ENCODE measurements at regions not wholly inside any gene's neighbourhood (a gene's known extent, or its start where the extent isn't known, plus 50 kb on each side); places are given as distances from the start of the nearest gene placed in this dataset.

DNA sequence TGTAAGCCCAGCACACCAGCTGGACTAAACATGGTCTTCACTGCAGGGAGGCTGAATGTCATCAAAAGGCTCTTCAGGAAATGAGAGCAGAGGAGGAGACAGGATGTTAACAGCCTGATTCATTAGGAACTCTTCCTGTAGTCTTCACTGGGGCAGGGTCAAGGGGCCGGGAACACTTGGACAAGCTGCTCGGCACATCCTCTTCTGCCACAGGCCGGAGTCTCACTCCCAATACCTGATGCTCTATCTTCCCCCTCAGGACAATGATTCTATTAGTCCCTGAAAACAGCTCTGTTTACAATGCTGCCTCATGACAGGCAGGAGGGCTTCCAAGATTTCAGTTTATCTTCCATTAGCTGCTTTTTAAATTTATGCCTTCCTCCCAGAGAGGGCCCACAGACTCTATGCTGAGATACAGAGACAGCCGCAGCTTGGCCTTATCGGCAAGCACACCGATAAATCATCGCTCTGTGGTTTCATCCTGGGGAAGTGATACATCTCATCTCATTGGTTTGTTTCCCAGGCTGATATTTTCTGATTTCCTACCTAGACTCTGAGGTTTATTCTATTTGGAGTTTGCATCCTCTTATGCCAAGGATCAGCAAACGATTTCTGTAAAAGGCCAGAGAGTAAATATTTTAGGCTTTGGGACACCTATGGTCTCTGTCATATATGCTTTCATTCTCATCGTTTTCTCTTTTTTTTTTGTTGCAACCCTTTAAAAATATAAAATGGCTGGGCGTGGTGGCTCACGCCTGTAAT is 214.0 kb upstream of the ASIC2 start:
- H3K9me3 ChIP-seq (ENCODE audit: control insufficient read depth in 4 of 4, low read length in 3 of 4) = no peaks in the 10 kb centered on the region
- no peak overlapping the region for H3K4me3 ChIP-seq (ENCODE audit: low read depth in 1 of 3, low read length in 3 of 3)
- DNase-seq (ENCODE audit: low spot score) = no peak
- no peak overlapping the region for H3K27ac ChIP-seq (ENCODE audit: low read depth in 1 of 2, low read length in 2 of 2)
- no peaks in the 10 kb centered on the region for H3K4me1 ChIP-seq (ENCODE audit: control insufficient read depth in 4 of 4, insufficient read depth in 4 of 4, low read length in 3 of 4)
- H3K27me3 ChIP-seq (ENCODE audit: control insufficient read depth in 4 of 4, insufficient read depth in 4 of 4, low read length in 3 of 4) = peaks cover 0 to 5% (median 0%) of the 10 kb centered on the region in 4 donors
- H3K36me3 ChIP-seq (ENCODE audit: control insufficient read depth in 4 of 4, insufficient read depth in 3 of 4, low read depth in 1 of 4, low read length in 3 of 4) = no peaks in the 10 kb centered on the region
- WGBS = 61% methylated on average over 11 of the region's 11 CpGs
- TF ChIP-seq, protein P1, sequence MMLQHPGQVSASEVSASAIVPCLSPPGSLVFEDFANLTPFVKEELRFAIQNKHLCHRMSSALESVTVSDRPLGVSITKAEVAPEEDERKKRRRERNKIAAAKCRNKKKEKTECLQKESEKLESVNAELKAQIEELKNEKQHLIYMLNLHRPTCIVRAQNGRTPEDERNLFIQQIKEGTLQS (IDR thresholded peaks at IDR 0.05) = no peak
- TF ChIP-seq RAD21 (IDR thresholded peaks at IDR 0.05) = no peak
- peak in 1 of 2 donors; percentile 36 for TF ChIP-seq RXRA (IDR thresholded peaks at IDR 0.05)
- peak; percentile 78 for TF ChIP-seq NR2F2 (IDR thresholded peaks at IDR 0.05)
- TF ChIP-seq GABPA (IDR thresholded peaks at IDR 0.05 in 1 of 2, conservative IDR thresholded peaks at IDR 0.05 in 1 of 2) = no peak
- TF ChIP-seq, protein P2, sequence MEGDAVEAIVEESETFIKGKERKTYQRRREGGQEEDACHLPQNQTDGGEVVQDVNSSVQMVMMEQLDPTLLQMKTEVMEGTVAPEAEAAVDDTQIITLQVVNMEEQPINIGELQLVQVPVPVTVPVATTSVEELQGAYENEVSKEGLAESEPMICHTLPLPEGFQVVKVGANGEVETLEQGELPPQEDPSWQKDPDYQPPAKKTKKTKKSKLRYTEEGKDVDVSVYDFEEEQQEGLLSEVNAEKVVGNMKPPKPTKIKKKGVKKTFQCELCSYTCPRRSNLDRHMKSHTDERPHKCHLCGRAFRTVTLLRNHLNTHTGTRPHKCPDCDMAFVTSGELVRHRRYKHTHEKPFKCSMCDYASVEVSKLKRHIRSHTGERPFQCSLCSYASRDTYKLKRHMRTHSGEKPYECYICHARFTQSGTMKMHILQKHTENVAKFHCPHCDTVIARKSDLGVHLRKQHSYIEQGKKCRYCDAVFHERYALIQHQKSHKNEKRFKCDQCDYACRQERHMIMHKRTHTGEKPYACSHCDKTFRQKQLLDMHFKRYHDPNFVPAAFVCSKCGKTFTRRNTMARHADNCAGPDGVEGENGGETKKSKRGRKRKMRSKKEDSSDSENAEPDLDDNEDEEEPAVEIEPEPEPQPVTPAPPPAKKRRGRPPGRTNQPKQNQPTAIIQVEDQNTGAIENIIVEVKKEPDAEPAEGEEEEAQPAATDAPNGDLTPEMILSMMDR (IDR thresholded peaks at IDR 0.05; ENCODE audit: low read depth, low read length, missing input control) = no peak
- TF ChIP-seq SP1 (IDR thresholded peaks at IDR 0.05) = peak; percentile 14
- no peak for TF ChIP-seq EGR1 (IDR thresholded peaks at IDR 0.05; ENCODE audit: low read depth in 2 of 2)
- no peak for TF ChIP-seq HNF4A (conservative IDR thresholded peaks at IDR 0.05)
- H3K9ac ChIP-seq (ENCODE audit: low read depth in 1 of 2, low read length in 2 of 2) = no peak overlapping the region

DNA sequence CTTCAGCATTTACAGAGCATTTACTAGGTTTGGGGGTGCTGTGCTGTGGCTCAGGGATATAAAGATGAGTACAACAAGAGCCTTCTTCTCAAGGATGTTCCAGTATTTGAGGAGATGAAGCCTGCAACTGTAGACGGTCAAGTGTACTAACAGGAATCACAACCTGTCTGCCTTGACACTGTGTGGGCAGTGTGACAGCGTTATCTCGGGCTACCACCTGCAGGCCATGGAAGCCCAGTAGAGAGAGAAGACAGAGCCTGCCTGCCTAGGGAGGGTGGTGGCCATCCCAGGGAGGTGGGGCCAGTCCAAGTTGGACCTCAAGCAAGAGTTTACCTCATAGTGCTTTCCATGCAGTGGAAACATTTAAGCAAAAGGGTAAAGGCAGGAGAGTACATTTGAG is 215.1 kb upstream of the ASIC2 start:
- no peak for DNase-seq (ENCODE audit: low spot score)
- H3K4me3 ChIP-seq (ENCODE audit: low read depth in 1 of 3, low read length in 3 of 3) = no peak overlapping the region
- H3K36me3 ChIP-seq (ENCODE audit: control insufficient read depth in 4 of 4, insufficient read depth in 3 of 4, low read depth in 1 of 4, low read length in 3 of 4) = no peaks in the 10 kb centered on the region
- no peaks in the 10 kb centered on the region for H3K9me3 ChIP-seq (ENCODE audit: control insufficient read depth in 4 of 4, low read length in 3 of 4)
- TF ChIP-seq RAD21 (IDR thresholded peaks at IDR 0.05) (no peak), GABPA (IDR thresholded peaks at IDR 0.05 in 1 of 2, conservative IDR thresholded peaks at IDR 0.05 in 1 of 2) (no peak), FOXA1 (IDR thresholded peaks at IDR 0.05) (no peak), JUND (IDR thresholded peaks at IDR 0.05) (no peak), TAF1 (conservative IDR thresholded peaks at IDR 0.05) (no peak), RXRA (IDR thresholded peaks at IDR 0.05) (no peak), EGR1 (IDR thresholded peaks at IDR 0.05; ENCODE audit: low read depth in 2 of 2) (no peak), NR2F2 (IDR thresholded peaks at IDR 0.05) (no peak), SP1 (IDR thresholded peaks at IDR 0.05) (no peak), YY1 (IDR thresholded peaks at IDR 0.05) (no peak), HNF4A (conservative IDR thresholded peaks at IDR 0.05) (no peak), FOXA2 (IDR thresholded peaks at IDR 0.05) (no peak), HNF4G (IDR thresholded peaks at IDR 0.05) (no peak)
- TF ChIP-seq, protein P2 (IDR thresholded peaks at IDR 0.05; ENCODE audit: low read depth, low read length, missing input control) = no peak
- TF ChIP-seq, protein P3, sequence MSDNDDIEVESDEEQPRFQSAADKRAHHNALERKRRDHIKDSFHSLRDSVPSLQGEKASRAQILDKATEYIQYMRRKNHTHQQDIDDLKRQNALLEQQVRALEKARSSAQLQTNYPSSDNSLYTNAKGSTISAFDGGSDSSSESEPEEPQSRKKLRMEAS (IDR thresholded peaks at IDR 0.05) = no peak
- TF ChIP-seq, protein P4, sequence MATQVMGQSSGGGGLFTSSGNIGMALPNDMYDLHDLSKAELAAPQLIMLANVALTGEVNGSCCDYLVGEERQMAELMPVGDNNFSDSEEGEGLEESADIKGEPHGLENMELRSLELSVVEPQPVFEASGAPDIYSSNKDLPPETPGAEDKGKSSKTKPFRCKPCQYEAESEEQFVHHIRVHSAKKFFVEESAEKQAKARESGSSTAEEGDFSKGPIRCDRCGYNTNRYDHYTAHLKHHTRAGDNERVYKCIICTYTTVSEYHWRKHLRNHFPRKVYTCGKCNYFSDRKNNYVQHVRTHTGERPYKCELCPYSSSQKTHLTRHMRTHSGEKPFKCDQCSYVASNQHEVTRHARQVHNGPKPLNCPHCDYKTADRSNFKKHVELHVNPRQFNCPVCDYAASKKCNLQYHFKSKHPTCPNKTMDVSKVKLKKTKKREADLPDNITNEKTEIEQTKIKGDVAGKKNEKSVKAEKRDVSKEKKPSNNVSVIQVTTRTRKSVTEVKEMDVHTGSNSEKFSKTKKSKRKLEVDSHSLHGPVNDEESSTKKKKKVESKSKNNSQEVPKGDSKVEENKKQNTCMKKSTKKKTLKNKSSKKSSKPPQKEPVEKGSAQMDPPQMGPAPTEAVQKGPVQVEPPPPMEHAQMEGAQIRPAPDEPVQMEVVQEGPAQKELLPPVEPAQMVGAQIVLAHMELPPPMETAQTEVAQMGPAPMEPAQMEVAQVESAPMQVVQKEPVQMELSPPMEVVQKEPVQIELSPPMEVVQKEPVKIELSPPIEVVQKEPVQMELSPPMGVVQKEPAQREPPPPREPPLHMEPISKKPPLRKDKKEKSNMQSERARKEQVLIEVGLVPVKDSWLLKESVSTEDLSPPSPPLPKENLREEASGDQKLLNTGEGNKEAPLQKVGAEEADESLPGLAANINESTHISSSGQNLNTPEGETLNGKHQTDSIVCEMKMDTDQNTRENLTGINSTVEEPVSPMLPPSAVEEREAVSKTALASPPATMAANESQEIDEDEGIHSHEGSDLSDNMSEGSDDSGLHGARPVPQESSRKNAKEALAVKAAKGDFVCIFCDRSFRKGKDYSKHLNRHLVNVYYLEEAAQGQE (IDR thresholded peaks at IDR 0.05) = no peak
- TF ChIP-seq, protein P1 (IDR thresholded peaks at IDR 0.05) = no peak
- TF ChIP-seq, protein P5, sequence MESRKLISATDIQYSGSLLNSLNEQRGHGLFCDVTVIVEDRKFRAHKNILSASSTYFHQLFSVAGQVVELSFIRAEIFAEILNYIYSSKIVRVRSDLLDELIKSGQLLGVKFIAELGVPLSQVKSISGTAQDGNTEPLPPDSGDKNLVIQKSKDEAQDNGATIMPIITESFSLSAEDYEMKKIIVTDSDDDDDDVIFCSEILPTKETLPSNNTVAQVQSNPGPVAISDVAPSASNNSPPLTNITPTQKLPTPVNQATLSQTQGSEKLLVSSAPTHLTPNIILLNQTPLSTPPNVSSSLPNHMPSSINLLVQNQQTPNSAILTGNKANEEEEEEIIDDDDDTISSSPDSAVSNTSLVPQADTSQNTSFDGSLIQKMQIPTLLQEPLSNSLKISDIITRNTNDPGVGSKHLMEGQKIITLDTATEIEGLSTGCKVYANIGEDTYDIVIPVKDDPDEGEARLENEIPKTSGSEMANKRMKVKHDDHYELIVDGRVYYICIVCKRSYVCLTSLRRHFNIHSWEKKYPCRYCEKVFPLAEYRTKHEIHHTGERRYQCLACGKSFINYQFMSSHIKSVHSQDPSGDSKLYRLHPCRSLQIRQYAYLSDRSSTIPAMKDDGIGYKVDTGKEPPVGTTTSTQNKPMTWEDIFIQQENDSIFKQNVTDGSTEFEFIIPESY (IDR thresholded peaks at IDR 0.05) = no peak
- H3K27ac ChIP-seq (ENCODE audit: low read depth in 1 of 2, low read length in 2 of 2) = no peak overlapping the region
- H3K9ac ChIP-seq (ENCODE audit: low read depth in 1 of 2, low read length in 2 of 2) = no peak overlapping the region
- H3K27me3 ChIP-seq (ENCODE audit: control insufficient read depth in 4 of 4, insufficient read depth in 4 of 4, low read length in 3 of 4) = peaks cover 0 to 5% (median 0%) of the 10 kb centered on the region in 4 donors
- 73% methylated on average over 3 of the region's 3 CpGs for WGBS
- H3K4me1 ChIP-seq (ENCODE audit: control insufficient read depth in 4 of 4, insufficient read depth in 4 of 4, low read length in 3 of 4) = no peaks in the 10 kb centered on the region

All from liver (tissue), 8 donors.